ENCODE measurements at regions not wholly inside any gene's neighbourhood (a gene's known extent, or its start where the extent isn't known, plus 50 kb on each side); places are given as distances from the start of the nearest gene placed in this dataset.

- DNase-seq, result no peak
Measured at GRCh38 chr4:13182133-13182532, 302.0 kb downstream of the RAB28 start.

- no peak for DNase-seq
Measured at GRCh38 chr4:13181681-13182080, 302.5 kb downstream of the RAB28 start.

DNA sequence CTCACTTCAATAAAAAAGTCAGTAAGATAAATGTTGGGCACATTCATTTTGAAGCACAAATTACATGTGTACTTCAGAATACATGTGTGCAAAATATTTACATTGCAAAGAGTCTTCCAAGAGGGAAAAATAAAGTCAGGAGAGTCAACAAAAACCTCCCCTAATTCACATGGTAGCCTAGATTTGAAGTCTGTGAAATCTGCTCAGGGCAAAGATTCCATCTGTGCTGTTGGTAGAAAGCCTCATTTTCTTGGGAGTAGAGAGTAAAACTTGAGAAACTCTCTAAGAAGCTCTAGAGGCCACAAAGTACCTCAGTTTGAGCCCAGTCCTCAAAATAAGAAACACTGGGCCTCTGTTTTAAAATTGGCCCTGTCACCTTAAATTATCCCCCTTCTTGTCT, 303.4 kb downstream of the RAB28 start:
- DNase-seq, result no peak

DNA sequence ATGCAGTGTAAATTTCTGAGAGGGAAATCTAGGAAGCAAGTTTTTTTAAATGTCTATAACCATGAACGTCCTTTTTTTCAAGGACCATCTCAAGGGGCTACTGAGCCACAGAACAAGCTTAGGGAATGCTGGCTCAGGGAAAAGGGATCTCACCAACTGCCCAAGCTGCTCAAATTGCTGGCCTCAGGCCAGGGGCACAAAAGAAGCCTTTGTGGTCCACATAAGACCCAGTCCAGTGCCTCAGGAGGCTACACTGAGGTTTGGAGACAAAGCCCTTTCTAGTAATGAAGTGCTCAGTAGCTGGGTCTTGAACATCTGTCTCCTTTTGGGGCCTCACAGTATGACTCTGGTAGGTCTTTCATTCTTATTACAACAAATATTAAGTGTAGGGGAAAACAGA, 305.5 kb downstream of the RAB28 start:
- no peak for DNase-seq

GRCh38 chr4:13176741-13177142, 307.4 kb downstream of the RAB28 start:
- no peak for DNase-seq

- DNase-seq, result no peak
Measured at GRCh38 chr4:13174926-13175325, 309.2 kb downstream of the RAB28 start.

GRCh38 chr4:13174001-13174400, 310.1 kb downstream of the RAB28 start:
- no peak for DNase-seq

- DNase-seq, result no peak
Measured at GRCh38 chr4:13171292-13172057, 312.7 kb downstream of the RAB28 start.

DNA sequence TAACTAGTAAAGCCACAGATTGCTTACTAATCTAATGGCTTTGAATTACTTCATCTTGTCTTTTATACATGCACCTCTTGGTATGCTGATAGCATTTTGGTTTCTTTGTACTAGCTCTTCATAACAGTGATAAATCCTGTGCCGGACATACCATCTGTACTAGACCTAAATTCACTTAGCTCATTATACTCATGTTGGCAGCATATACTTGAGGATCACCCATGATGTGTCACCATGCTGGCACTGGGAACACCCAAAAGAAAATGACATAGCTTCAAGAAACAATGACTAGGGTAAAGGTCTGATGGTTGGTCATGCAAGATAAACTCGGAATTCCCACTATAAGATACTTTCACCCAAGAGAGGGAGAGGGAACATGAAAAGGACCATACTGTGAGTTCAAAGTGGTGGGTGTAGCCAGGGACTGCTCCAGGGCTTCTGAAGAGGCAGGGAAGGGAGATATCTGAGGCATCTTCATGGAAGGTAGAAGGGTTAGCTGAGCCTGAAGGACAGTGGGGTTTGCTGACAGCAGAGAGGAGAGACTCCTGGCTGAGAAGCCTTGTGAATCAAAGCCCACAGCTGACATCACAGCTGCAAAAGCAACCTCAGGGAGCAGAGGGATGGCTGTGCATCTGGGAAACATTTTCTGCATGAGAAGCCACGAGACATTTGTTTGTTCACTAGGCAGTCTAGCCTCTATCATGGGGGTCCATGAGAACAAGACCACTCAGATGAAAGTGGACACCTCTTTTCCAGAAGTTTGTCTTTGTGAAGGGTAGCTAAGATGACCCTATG, 314.2 kb downstream of the RAB28 start:
- DNase-seq, result no peak

GRCh38 chr4:13168326-13168725, 315.8 kb downstream of the RAB28 start:
- DNase-seq, result no peak

GRCh38 chr4:13166214-13166613, 317.9 kb downstream of the RAB28 start:
- no peak for DNase-seq

GRCh38 chr4:13164783-13165331, 319.3 kb downstream of the RAB28 start:
- DNase-seq, result no peak

- no peak for DNase-seq
Measured at GRCh38 chr4:13162886-13163285, 321.3 kb downstream of the RAB28 start.

- no peak for DNase-seq
Measured at GRCh38 chr4:13160920-13161319, 323.2 kb downstream of the RAB28 start.

DNA sequence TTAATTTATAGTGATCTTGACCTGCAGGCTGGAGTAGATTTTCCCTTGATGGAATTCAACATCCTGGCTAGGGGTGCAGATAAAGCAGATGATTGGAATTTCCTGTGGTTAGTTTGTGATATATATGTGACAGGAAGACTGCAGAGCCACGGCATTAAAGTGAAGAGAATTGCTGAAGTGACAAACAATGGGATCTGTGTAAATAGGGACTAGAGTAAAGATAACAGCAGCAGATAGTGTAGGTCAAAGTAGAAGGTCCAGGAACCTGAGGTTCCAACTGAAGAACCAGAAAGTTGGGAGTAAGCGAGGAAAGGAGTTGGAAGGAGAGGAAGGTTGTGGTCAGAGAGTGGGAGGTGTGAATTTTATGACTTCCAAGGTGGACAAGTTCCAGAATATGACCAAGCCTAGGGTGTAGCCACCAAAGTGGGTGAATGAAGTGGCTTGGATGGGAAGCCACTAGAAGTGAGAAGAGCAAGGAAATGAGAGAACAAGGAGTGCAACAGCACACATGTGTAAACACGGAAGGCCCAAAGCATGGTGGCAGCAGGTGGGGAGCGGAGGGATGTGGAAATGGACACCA, 325.0 kb downstream of the RAB28 start:
- DNase-seq, result no peak

DNA sequence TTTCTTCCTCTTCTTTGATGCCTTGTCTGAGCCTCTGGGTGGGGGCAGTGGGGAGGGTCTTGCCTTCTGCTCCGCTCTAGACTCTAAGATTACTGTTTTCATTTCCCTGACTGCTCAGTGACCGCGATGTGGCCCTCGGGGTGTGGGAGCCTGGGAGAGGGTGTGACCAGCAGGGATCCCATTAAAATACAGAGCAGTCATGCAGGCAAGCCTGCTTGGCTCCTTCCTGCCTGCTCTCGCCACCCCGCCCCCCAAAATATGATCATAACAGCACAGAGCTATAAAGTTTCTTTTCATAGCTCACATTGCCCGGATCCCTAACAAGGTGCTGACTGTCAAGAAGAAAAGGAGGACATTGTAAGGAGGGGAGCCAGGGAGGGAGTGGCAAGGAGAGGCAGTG, 332.9 kb downstream of the RAB28 start:
- no peak for DNase-seq

GRCh38 chr4:13143222-13144070, 340.7 kb downstream of the RAB28 start:
- no peak for DNase-seq

GRCh38 chr4:13142726-13143125, 341.4 kb downstream of the RAB28 start:
- no peak for DNase-seq

- DNase-seq, result no peak
Measured at GRCh38 chr4:13142191-13142590, 341.9 kb downstream of the RAB28 start.

GRCh38 chr4:13137390-13137789, 346.8 kb downstream of the RAB28 start:
- no peak for DNase-seq

GRCh38 chr4:13133700-13134099, 350.4 kb downstream of the RAB28 start:
- no peak for DNase-seq

Measured in hypothalamus (tissue), 51 donors.